HCT116 (cell line): ENCODE measurements at regions not wholly inside any gene's neighbourhood (a gene's known extent, or its start where the extent isn't known, plus 50 kb on each side); places are given as distances from the start of the nearest gene placed in this dataset.

ENCODE experiments used
- ATAC-seq: fragments of 200-7000 bp; cut with Tn5 transposase; 2 replicates; pipeline ENCODE4 v1.9.1; 2020; ENCODE audit warnings: mild to moderate bottlenecking, moderate library complexity
- BruUV-seq: library from RNA; stranded (reverse); fragments of 400-500 nt; replicated peaks from 2 replicates; lab custom pipeline; 2021; lab: Mats Ljungman, UMichigan
- CTCF ChIA-PET: fragments of 300-600 bp; sonication (Branson Sonifier 250); formaldehyde crosslinking; loops from one replicate; lab custom pipeline; 2021; ENCODE audit warnings: antibody characterized with exemption; lab: Charles Lee
- POLR2A ChIA-PET: fragments of 300-600, 350-600 bp; sonication (Branson Sonifier 250); formaldehyde crosslinking; loops from one replicate; lab custom pipeline; 2021; ENCODE audit warnings: antibody characterized with exemption; lab: Charles Lee
- RAD21 ChIA-PET, 2 experiments: fragments of 300-600 bp; sonication (Branson Sonifier 250); formaldehyde crosslinking; loops; one replicate each; lab custom pipeline; 2023; ENCODE audit warnings: low total read pairs in 2 of 2; ENCODE audit not compliant: uncharacterized antibody in 2 of 2, unreplicated experiment in 2 of 2, low non-redundant PET in 1 of 2; lab: Charles Lee
- DNase-seq: peaks from one replicate; pipeline ENCODE4 v3.0.0-alpha.2; 2010; ENCODE audit warnings: low read depth, low spot score
- H2AFZ ChIP-seq: fragments of 200-600 bp; shearing (Covaris generic), sonication (generic); 2 replicates; pipeline ENCODE4 v1.6.1; 2017; ENCODE audit warnings: low read depth, mixed run types, mixed read lengths, antibody characterized with exemption, low read length; ENCODE audit not compliant: poor library complexity, severe bottlenecking
- H3K27ac ChIP-seq: 2 replicates; pipeline ENCODE4 v1.5.1; 2012; ENCODE audit warnings: low read depth, low read length
- H3K27me3 ChIP-seq: fragments of 200-600 bp; sonication (generic); 2 replicates; pipeline ENCODE4 v1.6.1; 2016; ENCODE audit warnings: mixed run types, low read length, mixed read lengths; ENCODE audit not compliant: insufficient read depth
- H3K36me3 ChIP-seq, 2 experiments: fragments of 200-500 bp in 1 of 2; fragments of 200-600 bp in 1 of 2; sonication (Bioruptor generic) in 1 of 2; sonication (generic) in 1 of 2; 2 replicates each; pipeline versions ENCODE4 v1.5.1 to v1.6.1; 2014 to 2016; ENCODE audit warnings: low read length in 2 of 2, inconsistent platforms in 1 of 2, mixed read lengths in 1 of 2, mixed run types in 1 of 2; ENCODE audit not compliant: insufficient read depth in 2 of 2, control insufficient read depth in 1 of 2
- H3K4me1 ChIP-seq, 2 experiments: fragments of 200-600 bp in 1 of 2; sonication (generic) in 1 of 2; 2 replicates each; pipeline versions ENCODE4 v1.5.1 to v1.6.1; 2012 to 2017; ENCODE audit warnings: low read length in 2 of 2, inconsistent platforms in 1 of 2, mild to moderate bottlenecking in 1 of 2, mixed read lengths in 1 of 2, mixed run types in 1 of 2, moderate library complexity in 1 of 2; ENCODE audit not compliant: insufficient read depth in 2 of 2, control insufficient read depth in 1 of 2
- H3K4me2 ChIP-seq: fragments of 200-600 bp; sonication (generic); 2 replicates; pipeline ENCODE4 v1.6.1; 2017; ENCODE audit warnings: mixed run types, low read length, mixed read lengths
- H3K4me3 ChIP-seq, 2 experiments: fragments of 200-600 bp in 1 of 2; sonication (generic) in 1 of 2; replicated peaks in 1 of 2; 2 replicates each; pipeline ENCODE4 v1.5.1; 2011 to 2016; ENCODE audit warnings: low read length in 2 of 2, control low read depth in 1 of 2, low read depth in 1 of 2, mild to moderate bottlenecking in 1 of 2, mixed read lengths in 1 of 2, mixed run types in 1 of 2
- H3K79me2 ChIP-seq: fragments of 200-600 bp; sonication (generic); 2 replicates; pipeline ENCODE4 v1.6.1; 2017; ENCODE audit warnings: mild to moderate bottlenecking, mixed run types, low read length, moderate library complexity, mixed read lengths; ENCODE audit not compliant: insufficient read depth
- H3K9ac ChIP-seq: fragments of 200-600 bp; sonication (generic); 2 replicates; pipeline ENCODE4 v1.6.1; 2016; ENCODE audit warnings: low read length, mixed read lengths
- H3K9me2 ChIP-seq: fragments of 200-600 bp; sonication (generic), shearing (Covaris generic); 2 replicates; pipeline ENCODE4 v1.6.1; 2017; ENCODE audit warnings: mixed run types, mild to moderate bottlenecking, moderate library complexity; ENCODE audit not compliant: insufficient read depth
- H3K9me3 ChIP-seq, 2 experiments: fragments of 200-500 bp in 1 of 2; fragments of 200-600 bp in 1 of 2; sonication (Bioruptor generic) in 1 of 2; sonication (generic) in 1 of 2; 2 replicates each; pipeline ENCODE4 v1.6.1; 2014 to 2017; ENCODE audit warnings: low read length in 2 of 2, mixed read lengths in 2 of 2, inconsistent platforms in 1 of 2, low read depth in 1 of 2, mild to moderate bottlenecking in 1 of 2, mixed run types in 1 of 2, moderate library complexity in 1 of 2; ENCODE audit not compliant: control insufficient read depth in 1 of 2, insufficient read depth in 1 of 2
- H4K20me1 ChIP-seq: fragments of 200-600 bp; sonication (generic), shearing (Covaris generic); 2 replicates; pipeline ENCODE4 v1.6.1; 2017; ENCODE audit warnings: mixed run types, mild to moderate bottlenecking, moderate library complexity; ENCODE audit not compliant: insufficient read depth
- ATF3 ChIP-seq: IDR thresholded peaks from 2 replicates; pipeline ENCODE4 v1.6.1; 2012
- CBX3 ChIP-seq: IDR thresholded peaks from 2 replicates; pipeline ENCODE4 v1.6.1; 2012; ENCODE audit warnings: low read depth
- CEBPB ChIP-seq: IDR thresholded peaks from 2 replicates; pipeline ENCODE4 v1.6.1; 2012; ENCODE audit warnings: low read depth
- EGR1 ChIP-seq: IDR thresholded peaks from 2 replicates; pipeline ENCODE4 v1.6.1; 2012; ENCODE audit warnings: low read depth
- ELF1 ChIP-seq: IDR thresholded peaks from 2 replicates; pipeline ENCODE4 v1.6.1; 2012; ENCODE audit warnings: low read depth, borderline replicate concordance
- EZH2phosphoT487 ChIP-seq: fragments of 200-600 bp; IDR thresholded peaks from 2 replicates; pipeline ENCODE4 v1.6.1; 2018; ENCODE audit warnings: antibody characterized with exemption, borderline replicate concordance
- JUND ChIP-seq: IDR thresholded peaks from 2 replicates; pipeline ENCODE4 v1.6.1; 2012
- MAX ChIP-seq: IDR thresholded peaks from 2 replicates; pipeline ENCODE4 v1.6.1; 2012
- POLR2A ChIP-seq: IDR thresholded peaks from 2 replicates; pipeline ENCODE4 v1.7.0; 2011; ENCODE audit warnings: borderline replicate concordance; ENCODE audit not compliant: insufficient read depth, insufficient read length; ENCODE audit errors: extremely low read depth
- POLR2AphosphoS5 ChIP-seq: IDR thresholded peaks from 2 replicates; pipeline ENCODE4 v1.6.1; 2011; ENCODE audit warnings: mild to moderate bottlenecking, low read depth, low read length, moderate library complexity
- RAD21 ChIP-seq: IDR thresholded peaks from 2 replicates; pipeline ENCODE4 v1.6.1; 2012; ENCODE audit warnings: low read depth, mild to moderate bottlenecking
- SIN3A ChIP-seq: IDR thresholded peaks from 2 replicates; pipeline ENCODE4 v1.6.1; 2012; ENCODE audit warnings: low read depth
- SP1 ChIP-seq: IDR thresholded peaks from 2 replicates; pipeline ENCODE4 v1.6.1; 2012; ENCODE audit warnings: low read depth
- SRF ChIP-seq: IDR thresholded peaks from 2 replicates; pipeline ENCODE4 v1.6.1; 2012; ENCODE audit warnings: low read depth
- TCF7L2 ChIP-seq: IDR thresholded peaks from 2 replicates; pipeline ENCODE4 v1.7.0; 2011; ENCODE audit warnings: borderline replicate concordance, inconsistent platforms; ENCODE audit not compliant: insufficient read depth, insufficient read length; ENCODE audit errors: extremely low read depth
- ZBTB33 ChIP-seq: IDR thresholded peaks from 2 replicates; pipeline ENCODE4 v1.6.1; 2011; ENCODE audit warnings: mild to moderate bottlenecking, low read length, moderate library complexity; ENCODE audit not compliant: insufficient replicate concordance; ENCODE audit errors: extremely low read depth
- ZFX ChIP-seq: fragments of 450-650 bp; IDR thresholded peaks from 2 replicates; pipeline ENCODE4 v1.6.1; 2017
- intact Hi-C: fragments of 100-400 bp; cut with micrococcal nuclease; formaldehyde crosslinking; loops from 2 replicates; pipeline ENCODE4 v1.10.0; 2022

- Histone ChIP-seq H3K27ac (no peak overlapping the region), H4K20me1 (no peaks in the 10 kb centered on the region), H3K4me1 (peaks cover 0 to 7% of the 10 kb centered on the region in 2 experiments; a peak in 2 of 4 replicates), H3K4me2 (no peak overlapping the region), H3K9me3 (no peaks in the 10 kb centered on the region), H2AFZ (no peak overlapping the region), H3K36me3 (no peaks in the 10 kb centered on the region), H3K4me3 (no peak overlapping the region), H3K27me3 (no peaks in the 10 kb centered on the region), H3K9ac (no peak overlapping the region), H3K9me2 (no peaks in the 10 kb centered on the region), H3K79me2 (no peaks in the 10 kb centered on the region)
- intact Hi-C loops, result no loop called here
- RAD21 ChIA-PET, result no interaction called here
- POLR2A ChIA-PET, result no interaction called here
- ATAC-seq (no peak), DNase-seq (no peak)
- CTCF ChIA-PET, result no interaction called here
- BruUV-seq, result no TSS peak
- no peak for TF ChIP-seq SIN3A
- no peak for TF ChIP-seq MAX
- TF ChIP-seq ELF1, result no peak
- TF ChIP-seq RAD21, result no peak
- TF ChIP-seq ATF3, result no peak
- no peak for TF ChIP-seq EZH2phosphoT487
- TF ChIP-seq POLR2A, result no peak
- no peak for TF ChIP-seq ZFX
- TF ChIP-seq JUND, result no peak
- no peak for TF ChIP-seq SP1
- no peak for TF ChIP-seq EGR1
- TF ChIP-seq TCF7L2, result no peak
- TF ChIP-seq CBX3, result no peak
- TF ChIP-seq CEBPB, result no peak
- TF ChIP-seq SRF, result no peak
- no peak for TF ChIP-seq ZBTB33
- TF ChIP-seq POLR2AphosphoS5, result no peak
These were observed 130.9 kb upstream of the ABI3BP start for GRCh38 chr3:101124125-101124524.
